GM19397 (cell line): ENCODE measurements at regions not wholly inside any gene's neighbourhood (a gene's known extent, or its start where the extent isn't known, plus 50 kb on each side); places are given as distances from the start of the nearest gene placed in this dataset.

Experiments used
- ATAC-seq: cut with Tn5 transposase; IDR thresholded peaks from one replicate; pipeline ENCODE4 v1.9.1; 2021; ENCODE audit warnings: mild to moderate bottlenecking, moderate library complexity; ENCODE audit not compliant: unreplicated experiment

DNA sequence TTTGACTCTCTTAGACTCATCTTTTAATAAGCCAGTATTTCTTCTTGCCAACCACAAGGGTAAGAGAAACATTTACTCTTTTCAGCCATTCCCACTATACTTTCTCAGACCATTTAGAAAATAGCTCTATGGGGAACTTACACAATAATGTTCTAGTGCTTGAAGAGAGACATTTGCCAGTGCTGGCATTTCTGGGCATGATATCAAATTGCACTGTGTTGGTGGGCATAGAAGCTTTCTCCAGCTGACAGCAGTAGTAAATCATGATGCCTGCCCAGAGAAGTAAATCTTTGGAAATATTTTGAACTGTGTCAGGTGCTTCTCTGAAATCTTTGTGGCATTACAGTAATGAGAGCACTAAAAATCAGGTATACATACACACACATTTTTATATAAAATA, 346.6 kb downstream of the CBLN2 start:
- ATAC-seq, result no peak

DNA sequence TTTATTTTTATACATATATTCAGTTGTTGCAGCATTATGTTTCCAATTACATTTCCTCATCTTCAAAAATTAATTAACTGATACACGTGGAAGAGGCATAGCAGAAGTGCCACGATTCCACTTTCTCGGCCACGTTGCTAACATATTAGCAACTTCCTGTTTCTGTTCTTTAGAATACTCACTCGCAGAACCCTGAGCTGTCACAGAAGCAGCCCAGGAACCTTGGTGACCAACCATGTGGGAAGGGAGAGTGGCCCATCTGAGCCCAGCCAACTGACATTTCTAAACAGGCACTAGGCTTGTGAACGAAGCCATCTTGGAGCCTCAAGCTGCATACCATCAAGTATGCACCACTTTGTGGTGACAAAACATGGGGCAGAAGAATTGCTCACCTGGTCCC, 350.1 kb downstream of the CBLN2 start:
- no peak for ATAC-seq

DNA sequence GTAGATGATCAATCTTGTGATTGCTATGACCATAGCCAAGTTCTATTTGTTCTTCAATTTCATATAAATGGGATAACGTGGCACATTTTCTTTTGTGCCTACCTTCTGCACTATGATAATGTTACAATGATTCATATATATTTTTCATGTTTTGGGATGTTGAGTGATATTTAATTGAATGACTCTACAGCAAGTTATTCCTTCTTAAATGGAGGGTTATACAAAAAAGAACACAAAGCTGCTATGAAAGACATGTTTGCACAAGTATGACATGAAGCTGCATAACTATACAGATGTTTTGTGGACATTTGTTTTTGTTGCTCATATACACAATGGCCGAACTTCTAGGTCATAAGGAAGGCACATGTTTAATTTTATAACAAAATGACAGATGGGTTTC, 356.2 kb downstream of the CBLN2 start:
- ATAC-seq, result no peak

DNA sequence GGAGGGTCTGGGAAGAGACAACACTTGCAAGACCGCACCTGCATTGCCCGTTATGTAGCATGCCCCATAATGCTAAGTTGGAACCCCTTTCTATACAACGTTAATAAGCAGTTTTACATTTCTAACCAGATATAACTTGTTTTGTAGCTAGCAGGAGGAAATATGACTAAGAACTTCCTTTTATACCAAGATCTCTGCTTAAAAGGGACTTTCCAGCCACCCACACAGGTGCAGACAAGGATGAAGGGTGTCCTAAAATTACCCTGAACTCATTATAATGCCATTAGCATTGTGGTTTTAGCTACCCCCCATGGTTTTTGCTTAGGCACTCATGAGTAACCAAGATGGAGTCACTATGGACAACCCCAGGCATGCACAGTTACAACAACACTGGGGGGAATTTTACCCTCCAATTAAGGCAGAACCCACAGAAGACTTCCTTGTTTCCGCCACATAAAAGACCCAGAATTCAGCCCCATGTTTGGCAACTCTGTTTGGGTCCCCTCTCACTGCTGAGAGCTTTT, 362.8 kb downstream of the CBLN2 start:
- peak; percentile 85 for ATAC-seq

DNA sequence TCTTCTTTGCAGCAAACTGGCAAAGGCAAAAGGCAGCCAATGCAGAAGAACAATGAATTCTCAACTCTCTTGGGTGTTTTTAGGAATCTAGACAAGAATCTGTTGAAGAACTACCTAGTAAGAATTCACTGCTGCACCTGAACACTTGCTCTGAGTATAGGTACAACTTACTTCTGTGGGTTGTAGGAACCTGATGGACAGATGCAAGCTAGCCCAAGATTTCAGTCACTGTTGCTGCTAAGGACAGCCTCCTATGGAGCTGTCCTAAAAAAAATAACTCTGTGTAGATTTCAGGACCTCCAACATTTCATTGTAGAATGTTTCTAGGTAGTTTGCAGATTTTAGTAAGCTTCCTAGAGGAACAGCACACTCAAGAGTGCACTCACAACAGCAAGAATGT, 363.5 kb downstream of the CBLN2 start:
- no peak for ATAC-seq

DNA sequence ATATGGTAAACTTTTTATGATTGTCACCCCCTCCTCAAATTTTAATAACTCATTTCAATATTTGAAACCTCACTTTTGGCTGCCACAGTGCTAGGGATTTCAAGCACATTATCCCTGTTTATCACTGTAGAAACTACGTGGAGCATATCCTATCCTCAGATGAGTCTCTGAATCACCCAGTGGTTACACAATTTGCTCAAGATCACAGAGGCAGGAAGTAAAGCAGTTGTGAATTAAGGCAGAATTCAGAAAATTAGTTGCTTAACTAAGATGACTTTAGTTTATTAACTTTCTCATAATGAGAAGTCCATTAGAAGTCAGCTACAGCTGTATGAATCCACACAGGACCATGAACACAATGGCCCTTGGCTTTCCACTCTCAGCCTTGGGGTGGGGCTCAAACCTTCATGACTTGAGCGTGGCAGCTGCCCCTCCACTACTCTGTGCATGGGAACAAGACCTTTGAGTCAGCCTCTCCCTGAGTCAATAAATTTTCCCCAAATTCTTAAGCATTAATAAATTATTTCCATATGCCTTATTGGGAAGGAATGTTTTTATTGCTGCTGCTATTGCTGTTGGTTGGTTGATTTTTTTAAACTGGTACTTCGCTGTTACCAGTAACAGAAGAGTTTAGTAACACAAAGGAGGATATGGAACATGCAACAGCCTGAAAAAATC, 369.0 kb downstream of the CBLN2 start:
- ATAC-seq, result no peak

DNA sequence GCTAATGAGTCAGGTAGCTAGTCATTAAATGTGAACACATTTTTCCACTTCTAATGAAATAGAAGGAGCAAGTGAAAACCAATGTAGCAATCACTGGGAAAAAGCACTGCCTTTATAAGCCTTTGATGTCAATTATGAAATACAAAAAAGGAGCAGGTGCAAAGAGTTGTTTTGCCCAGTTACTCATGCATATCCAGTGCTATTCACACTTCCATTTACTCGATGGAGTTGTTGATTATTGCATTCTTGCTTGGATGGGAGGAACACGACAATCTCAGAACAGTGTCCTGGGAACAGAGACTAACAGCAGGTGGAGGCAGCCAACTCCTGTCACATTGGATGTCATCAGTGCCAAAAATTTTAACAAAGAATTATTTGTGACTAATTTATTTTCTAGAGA, 372.5 kb downstream of the CBLN2 start:
- no peak for ATAC-seq

DNA sequence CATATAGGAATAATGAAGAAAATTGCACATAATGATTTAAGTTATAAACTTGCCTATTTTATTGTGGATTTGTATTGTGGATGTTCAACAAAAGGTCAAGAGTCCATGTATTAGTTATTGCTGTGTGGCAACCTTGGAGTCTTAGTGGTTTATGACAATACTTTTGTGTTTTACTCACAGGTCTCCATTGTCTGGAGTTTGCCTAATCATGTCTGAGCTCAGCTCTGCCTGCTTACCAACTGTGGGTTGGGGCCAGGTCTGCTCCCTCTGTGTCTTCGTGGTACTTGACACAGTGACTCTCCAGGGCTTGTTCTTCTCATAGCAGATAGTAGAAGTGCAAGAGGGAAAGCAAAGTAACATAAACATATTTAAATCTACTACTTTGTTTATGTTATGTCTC, 382.5 kb downstream of the CBLN2 start:
- ATAC-seq, result no peak

DNA sequence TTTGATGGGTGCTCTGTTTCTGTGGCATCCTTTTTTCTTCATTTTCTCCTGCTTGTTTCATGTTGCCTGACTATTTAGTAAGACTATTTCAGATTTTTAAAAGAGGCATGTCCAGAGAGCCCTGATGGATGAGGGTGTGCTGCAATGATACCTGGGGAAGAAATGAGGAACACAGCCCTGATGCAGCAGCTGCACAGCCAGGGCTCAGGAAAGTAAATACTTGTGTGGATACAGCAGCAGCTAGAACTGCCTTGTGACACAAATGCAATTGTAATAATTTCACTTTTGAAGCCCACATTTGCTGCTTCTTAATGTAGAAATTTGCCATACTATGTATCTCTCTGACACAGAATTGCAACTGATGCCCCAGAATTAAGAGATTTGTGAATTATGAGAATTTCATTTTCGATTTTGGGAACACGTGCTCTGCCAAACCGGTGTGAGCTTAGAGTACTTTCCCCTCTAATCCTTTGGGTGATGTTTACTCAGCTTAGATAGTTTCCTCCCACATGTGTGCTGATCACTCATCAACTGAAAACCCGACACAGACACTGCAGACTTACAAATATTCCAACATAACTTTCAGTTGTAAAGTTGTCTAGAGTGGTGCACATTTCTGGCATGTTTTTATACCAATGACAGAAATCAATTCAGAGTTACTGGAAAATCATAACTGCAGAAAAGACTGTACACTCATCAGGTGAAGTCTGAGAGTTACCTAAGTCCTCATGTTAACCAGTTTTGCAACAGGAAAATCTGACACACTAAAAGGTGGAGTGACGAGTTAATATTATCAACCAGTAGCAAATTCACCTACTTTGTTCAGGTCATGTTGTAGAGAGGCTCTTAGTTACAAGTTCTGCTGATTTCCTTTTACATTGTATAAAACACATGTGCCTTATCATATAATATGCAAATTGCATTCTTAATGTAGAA, 383.4 kb downstream of the CBLN2 start:
- no peak for ATAC-seq

DNA sequence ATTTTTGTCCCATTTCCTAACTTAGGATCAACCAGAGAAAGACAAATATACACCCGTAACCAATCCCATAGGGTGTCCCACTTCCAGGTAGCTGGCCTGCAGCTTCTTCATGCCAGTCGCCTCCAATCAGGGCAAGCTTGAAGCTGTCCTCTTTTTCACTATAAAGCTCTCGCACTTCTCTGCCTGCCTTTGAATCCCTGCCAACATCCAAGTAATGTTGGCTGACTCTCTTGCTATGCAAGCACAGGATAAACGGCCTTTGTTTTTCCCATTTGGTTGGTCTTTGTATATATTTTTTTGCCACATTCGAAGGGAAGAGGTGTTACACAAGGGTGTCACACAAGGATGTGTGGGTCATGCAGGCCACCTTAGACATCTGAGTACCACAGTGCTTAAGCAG, 388.8 kb downstream of the CBLN2 start:
- no peak for ATAC-seq

DNA sequence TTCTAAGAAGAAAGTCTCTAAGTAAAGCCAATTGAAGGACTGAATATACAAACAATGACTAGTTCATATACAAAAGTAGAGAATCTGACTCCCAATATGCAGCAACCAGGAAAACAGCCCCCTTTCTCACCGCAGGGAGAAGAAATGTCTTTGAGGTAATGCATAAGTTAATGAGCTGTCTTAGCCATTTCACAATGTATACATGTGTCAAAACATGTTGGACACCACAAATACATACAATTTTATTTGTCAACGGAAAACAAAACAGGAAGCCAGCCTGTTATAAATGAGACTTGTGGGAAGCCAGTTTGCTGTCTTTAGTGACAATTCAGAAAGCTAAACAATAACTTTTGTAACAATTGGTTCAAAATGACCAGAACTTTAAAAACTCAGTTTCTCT, 389.2 kb downstream of the CBLN2 start:
- no peak for ATAC-seq

DNA sequence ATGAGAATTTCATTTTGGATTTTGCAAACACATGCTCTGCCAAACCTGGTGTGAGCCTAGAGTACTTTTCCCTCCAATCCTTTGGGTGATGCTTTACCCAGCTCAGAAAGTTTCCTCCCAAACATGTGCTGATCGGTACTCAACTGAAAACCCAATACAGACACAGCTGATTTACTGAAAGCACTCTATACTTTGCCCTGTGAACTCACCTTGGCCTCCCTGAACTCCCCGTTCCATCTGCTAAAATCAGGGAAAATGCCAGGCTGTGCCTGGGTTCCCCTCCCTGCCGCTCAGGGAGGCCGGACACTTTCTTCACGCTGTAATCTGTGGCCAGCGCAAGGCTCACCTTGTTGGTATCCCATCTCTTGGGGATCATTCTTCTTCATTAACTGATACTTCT, 391.2 kb downstream of the CBLN2 start:
- no peak for ATAC-seq

DNA sequence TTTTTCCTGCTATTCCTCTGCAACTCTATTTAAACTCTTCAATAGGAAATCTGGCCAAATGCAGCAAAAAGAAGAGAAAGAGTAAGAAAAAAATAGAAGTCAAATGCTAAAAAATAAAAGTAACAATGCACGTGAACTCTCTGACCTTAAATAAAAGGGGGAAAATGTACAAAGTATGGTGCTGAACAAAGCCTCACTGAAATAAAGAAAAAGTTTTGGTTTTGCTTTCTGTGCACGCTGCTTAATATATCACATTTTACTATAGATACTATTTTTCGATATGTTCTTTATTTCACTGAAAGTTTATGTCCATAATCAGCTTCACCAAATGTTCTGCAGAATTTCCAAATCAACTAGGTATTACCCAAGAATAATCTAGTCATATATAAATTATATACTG, 396.3 kb downstream of the CBLN2 start:
- no peak for ATAC-seq

DNA sequence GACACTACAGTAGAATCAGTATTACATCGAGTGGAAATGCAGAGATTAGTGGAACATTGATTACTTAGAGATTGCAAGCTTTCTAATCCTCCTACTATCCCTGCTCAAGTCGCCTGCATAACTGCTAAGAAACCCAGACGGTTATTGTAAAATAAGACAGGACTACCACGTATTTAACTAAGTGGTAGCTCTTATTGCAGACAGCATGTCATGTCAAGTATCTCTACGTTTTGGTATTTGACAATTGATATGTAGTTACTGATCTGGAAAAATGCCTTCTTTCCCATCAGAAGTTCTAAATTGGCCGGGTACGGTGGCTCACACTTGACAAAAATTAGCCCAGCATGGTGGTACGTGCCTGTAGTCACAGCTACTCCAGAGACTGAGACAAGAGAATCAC, 404.1 kb downstream of the CBLN2 start:
- no peak for ATAC-seq

DNA sequence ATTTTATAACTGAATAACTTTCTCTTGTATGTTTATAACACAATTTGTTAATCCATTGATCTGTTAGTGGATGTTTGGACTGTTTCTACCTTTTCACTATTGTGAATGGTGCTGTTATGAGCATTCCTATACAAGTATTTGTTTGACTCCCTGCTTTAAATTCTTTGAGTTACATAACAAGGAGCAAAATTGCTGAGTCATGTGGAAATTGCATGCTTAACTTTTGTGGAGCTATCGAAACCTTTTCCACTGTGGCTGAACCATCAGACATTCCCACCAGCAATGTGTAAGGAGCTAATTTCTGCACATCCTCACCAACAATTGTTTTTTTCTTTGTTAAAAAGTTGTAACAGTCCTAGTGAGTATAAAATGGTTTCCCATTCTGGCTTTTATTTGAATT, 415.5 kb downstream of the CBLN2 start:
- no peak for ATAC-seq

DNA sequence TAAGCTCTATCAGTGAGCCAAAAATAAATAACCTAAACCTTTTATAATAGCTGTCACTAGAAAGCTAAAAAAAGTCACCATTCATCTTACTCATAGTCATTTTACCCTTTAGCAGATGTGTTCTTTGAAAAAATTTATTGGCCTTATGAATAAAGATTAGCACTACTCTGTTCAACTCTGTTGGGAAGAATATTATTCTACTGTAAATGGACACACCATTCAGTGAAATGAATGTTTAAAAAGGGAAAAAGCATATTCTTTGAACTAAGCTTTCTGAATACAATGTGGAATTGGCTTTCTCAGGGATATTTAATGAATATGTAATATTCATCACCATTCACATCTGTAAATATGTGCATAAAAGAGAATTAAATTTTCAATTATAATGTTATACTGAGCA, 422.0 kb downstream of the CBLN2 start:
- no peak for ATAC-seq

DNA sequence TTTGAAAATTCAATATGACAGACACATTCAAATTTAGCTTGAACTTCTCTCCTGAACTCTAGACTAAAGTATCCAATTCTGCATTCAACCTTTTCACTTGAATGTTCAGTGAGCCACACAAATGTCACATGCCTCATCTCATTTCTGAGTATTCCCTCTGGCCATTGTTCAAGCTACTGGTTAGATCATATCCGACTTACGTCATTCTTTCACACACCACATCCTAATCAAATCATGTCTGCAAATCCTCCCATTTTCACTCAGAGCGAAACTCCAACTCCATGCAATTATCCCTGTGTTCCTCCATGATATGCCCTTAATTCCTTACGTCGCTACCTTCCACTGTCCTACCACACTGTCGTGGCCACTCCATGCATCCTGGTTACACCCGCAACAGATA, 425.1 kb downstream of the CBLN2 start:
- ATAC-seq, result no peak

DNA sequence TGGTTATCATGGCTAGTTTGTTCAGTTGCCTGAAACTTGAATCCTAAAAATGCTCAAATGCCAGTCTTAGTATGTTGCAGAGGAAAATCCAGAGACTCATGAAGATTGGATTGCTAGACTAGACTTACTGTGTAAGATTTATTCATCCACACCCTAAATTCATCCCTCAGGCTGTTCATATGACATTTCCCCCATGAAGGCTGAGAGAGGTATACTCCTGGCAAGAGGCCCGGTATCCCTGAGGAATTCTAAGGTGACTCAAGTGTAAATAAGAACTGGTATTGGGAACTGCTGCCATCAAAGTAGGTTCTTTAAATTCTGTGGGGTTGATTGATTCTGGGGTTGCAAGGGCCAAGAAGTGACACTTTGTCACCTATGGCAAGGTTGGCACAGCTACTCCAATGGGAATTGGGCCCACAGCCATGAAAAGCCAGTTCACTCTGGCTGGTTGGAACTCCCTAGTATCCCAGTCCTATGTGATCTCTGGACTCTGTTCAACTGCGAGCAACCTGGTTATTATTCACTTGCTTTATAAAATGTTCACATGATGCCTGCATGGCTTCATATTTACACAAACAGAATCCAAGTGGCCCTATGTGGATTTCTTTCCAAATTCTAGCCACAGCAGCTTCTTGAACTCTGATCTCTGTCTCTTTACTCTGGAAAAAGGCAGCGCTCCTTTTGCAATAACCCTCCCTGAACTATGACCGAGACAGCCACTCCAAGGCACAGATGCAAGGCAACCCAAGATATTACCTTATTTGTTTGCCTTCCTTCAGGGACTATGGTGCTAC, 429.1 kb downstream of the CBLN2 start:
- no peak for ATAC-seq

DNA sequence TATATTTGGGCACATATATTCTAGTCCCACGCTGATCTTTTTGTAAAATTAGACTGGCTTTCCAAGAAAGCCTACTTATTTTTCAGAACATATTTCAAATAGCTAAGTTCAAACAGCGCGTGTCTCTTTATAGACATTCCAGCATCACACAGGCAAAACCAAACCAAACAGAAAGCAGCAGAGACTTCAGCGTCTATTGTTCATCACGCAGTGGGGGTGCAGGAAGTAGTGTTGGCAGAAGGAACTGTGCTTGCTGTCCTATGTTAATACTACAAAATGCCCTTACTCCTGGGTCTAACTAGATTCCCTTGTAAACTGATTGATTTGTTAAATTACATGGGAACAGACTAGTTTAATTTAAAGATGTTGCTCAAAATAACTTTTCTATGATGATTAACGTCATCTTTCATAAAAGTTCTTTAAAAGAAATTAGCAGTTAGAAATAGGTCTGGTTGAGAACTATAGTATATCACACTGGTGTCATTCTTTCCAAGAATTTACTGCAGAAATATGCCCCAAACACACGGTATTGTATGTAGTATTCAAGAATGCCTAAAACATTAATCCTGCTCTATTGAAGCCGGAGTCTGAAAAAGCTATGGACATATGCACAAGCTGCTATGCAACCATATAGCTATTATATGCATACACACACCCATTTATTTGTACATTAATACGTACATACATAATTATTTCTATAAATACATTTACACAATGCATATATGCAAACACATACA, 436.3 kb downstream of the CBLN2 start:
- ATAC-seq, result no peak

DNA sequence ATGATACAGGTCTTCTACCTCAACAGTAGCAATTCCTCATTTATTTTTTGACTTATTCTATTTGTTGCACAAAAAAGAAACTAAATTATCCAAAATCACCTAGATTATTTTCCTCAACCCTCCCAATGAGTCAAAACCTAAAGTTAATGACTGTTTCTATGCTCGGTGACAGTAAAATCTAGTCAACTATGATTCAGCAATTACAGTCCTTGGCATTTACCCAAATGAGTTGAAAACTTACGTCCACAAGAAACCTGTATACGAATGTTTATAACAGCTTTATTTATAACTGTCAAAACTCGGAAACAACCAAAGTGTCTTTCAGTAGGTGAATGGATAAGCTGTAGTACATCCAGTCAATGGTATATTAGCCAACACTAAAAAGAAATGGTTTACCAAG, 439.3 kb downstream of the CBLN2 start:
- no peak for ATAC-seq

DNA sequence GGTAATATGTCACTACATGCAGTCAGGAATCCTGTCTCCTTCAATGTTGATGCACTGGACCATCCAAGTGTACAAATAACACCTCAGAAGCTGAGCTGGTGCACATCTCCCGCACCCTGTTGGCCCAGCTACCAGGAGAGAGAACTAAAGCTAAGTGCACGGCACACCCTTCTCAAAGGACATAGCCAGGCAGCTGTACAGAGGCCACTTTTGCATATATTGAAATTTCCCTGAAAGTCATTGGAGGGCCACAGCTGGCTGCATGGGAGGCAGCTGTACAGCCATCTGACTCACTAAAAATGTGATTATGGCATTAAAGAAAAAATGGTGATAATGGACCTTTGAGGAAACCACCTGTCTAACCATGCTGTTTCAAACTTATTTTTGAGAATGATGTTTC, 441.7 kb downstream of the CBLN2 start:
- ATAC-seq, result no peak
